ENCODE measurements at regions not wholly inside any gene's neighbourhood (a gene's known extent, or its start where the extent isn't known, plus 50 kb on each side); places are given as distances from the start of the nearest gene placed in this dataset.
"Not testable (repeated sequence)": the region's sequence is repeated elsewhere in the genome, so short reads cannot be mapped to it uniquely, and the experiment has no call there.

DNA sequence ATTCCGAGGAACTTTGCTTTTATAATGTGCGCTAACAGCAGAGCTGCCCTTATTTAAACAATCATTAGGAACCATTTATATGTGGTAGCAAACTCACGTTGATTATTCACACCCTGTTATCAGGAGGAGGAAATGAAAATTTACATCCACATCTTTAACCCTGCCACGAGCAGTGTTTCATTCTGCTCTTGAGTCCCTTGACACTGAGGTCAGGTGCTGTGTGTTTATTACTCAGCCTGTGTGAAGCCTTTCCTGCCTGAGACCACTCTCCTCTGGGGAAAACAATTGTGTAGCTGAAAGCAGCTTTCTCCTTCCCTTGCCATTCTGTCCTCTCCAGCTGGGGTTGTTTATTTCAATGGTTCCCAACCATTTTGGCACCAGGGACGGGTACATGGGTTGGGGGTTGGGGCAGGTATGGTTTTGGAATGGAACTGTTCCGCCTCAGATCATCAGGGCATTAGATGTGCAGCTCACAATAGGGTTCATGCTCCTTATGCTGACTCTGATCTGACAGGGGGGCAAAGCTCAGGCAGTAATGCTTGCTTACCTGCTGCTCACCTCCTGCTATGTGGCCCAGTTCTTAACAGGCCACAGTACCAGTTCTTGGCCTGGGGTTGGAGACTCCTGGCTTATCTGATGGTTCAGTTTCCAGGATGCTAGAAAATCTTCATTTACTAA, 651.1 kb downstream of the TDRD15 start:
- DNase-seq (ENCODE audit: low spot score): no peak
- TF ChIP-seq, protein P1, sequence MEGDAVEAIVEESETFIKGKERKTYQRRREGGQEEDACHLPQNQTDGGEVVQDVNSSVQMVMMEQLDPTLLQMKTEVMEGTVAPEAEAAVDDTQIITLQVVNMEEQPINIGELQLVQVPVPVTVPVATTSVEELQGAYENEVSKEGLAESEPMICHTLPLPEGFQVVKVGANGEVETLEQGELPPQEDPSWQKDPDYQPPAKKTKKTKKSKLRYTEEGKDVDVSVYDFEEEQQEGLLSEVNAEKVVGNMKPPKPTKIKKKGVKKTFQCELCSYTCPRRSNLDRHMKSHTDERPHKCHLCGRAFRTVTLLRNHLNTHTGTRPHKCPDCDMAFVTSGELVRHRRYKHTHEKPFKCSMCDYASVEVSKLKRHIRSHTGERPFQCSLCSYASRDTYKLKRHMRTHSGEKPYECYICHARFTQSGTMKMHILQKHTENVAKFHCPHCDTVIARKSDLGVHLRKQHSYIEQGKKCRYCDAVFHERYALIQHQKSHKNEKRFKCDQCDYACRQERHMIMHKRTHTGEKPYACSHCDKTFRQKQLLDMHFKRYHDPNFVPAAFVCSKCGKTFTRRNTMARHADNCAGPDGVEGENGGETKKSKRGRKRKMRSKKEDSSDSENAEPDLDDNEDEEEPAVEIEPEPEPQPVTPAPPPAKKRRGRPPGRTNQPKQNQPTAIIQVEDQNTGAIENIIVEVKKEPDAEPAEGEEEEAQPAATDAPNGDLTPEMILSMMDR (IDR thresholded peaks at IDR 0.05): no peak
- no peak for ATAC-seq (ENCODE audit: low FRiP score)

GRCh38 chr2:21779786-21780185, 656.0 kb downstream of the TDRD15 start:
- TF ChIP-seq, protein P1 (IDR thresholded peaks at IDR 0.05): no peak
- ATAC-seq (ENCODE audit: low FRiP score): no peak
- no peak for DNase-seq (ENCODE audit: low spot score)

GRCh38 chr2:21781962-21782361, 658.2 kb downstream of the TDRD15 start:
- TF ChIP-seq, protein P1 (IDR thresholded peaks at IDR 0.05): no peak
- DNase-seq (ENCODE audit: low spot score) (no peak), ATAC-seq (ENCODE audit: low FRiP score) (no peak)

DNA sequence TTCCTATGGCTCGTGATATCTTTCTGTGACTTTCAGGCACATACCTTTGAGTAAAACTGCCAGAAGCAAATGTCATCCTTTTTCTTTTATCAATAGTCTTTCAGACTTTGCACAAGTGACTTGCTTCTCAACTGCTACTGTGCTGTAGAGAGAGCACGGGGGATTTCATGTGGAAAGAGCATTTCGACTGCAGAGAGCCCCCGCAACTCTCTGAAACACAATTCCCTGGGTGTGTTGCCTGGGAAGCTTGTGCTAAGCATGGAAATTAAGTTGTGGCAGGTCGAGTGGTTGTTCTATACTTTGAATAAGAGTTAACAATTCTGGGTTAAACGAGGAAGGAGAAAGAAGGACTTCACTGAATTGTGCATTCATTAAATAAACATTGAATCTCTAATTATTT, 659.1 kb downstream of the TDRD15 start:
- TF ChIP-seq, protein P1 (IDR thresholded peaks at IDR 0.05): no peak
- DNase-seq (ENCODE audit: low spot score) (no peak), ATAC-seq (ENCODE audit: low FRiP score) (no peak)

DNA sequence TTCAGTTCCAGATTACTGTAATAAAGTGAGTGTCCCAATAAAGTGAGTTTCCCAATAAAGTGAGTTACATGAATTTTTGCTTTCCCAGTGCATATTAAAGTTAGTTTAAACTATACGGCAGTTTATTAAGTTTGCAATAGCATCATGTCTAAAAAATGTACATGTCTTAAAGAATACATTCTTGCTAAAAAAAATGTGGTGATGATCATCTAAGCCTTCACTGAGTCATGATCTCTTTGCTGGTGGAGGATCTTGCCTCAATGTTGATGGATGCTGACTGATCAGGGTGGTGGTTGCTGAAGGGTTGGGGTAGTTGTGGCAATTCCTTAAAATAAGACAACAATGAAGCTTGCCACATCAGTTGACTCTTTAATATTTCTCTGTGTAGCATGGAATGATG, 664.2 kb downstream of the TDRD15 start:
- DNase-seq (ENCODE audit: low spot score) (no peak), ATAC-seq (ENCODE audit: low FRiP score) (no peak)
- TF ChIP-seq, protein P1 (IDR thresholded peaks at IDR 0.05): no peak

- not testable (repeated sequence) for DNase-seq (ENCODE audit: low spot score); ATAC-seq (ENCODE audit: low FRiP score)
Observed at GRCh38 chr2:21790311-21790710, 666.5 kb downstream of the TDRD15 start.

GRCh38 chr2:21792571-21792970, 668.8 kb downstream of the TDRD15 start:
- no peak for ATAC-seq (ENCODE audit: low FRiP score)
- DNase-seq (ENCODE audit: low spot score): no peak
- TF ChIP-seq, protein P1 (IDR thresholded peaks at IDR 0.05): no peak

Data from omental fat pad (tissue), 3 donors.